A673 (cell line): ENCODE measurements at regions not wholly inside any gene's neighbourhood (a gene's known extent, or its start where the extent isn't known, plus 50 kb on each side); places are given as distances from the start of the nearest gene placed in this dataset.

Source experiments
- BruUV-seq: library from RNA; stranded (reverse); fragments of 400-500 nt; replicated peaks from 2 replicates; lab custom pipeline; 2021; lab: Mats Ljungman, UMichigan
- CTCF ChIA-PET: fragments of 300-600 bp; sonication (Branson Sonifier 250); formaldehyde crosslinking; loops from one replicate; lab custom pipeline; 2022; ENCODE audit warnings: antibody characterized with exemption; lab: Charles Lee
- POLR2A ChIA-PET: fragments of 300-600 bp; sonication (Branson Sonifier 250); formaldehyde crosslinking; loops from one replicate; lab custom pipeline; 2022; ENCODE audit warnings: antibody characterized with exemption; ENCODE audit not compliant: low non-redundant PET; lab: Charles Lee
- DNase-seq: peaks from one replicate; pipeline ENCODE4 v3.0.0-alpha.2; 2015; ENCODE audit warnings: low spot score
- H3K27ac ChIP-seq: fragments of 200-600 bp; sonication (generic); 2 replicates; pipeline ENCODE4 v1.5.1; 2016; ENCODE audit warnings: mixed run types, low read depth, mild to moderate bottlenecking, mixed read lengths, antibody characterized with exemption, low read length; ENCODE audit not compliant: poor library complexity, severe bottlenecking
- H3K27me3 ChIP-seq: fragments of 200-600 bp; sonication (generic); replicated peaks from 2 replicates; pipeline ENCODE4 v1.6.1; 2017; ENCODE audit warnings: mixed run types, low read depth, mild to moderate bottlenecking, mixed read lengths, antibody characterized with exemption, low read length; ENCODE audit not compliant: insufficient read depth, poor library complexity
- H3K36me3 ChIP-seq: fragments of 200-600 bp; sonication (generic); 2 replicates; pipeline ENCODE4 v1.6.1; 2016; ENCODE audit warnings: mixed run types, mild to moderate bottlenecking, mixed read lengths, antibody characterized with exemption, low read length; ENCODE audit not compliant: insufficient read depth, poor library complexity, severe bottlenecking
- H3K4me1 ChIP-seq: fragments of 200-600 bp; sonication (generic); 2 replicates; pipeline ENCODE4 v1.6.1; 2017; ENCODE audit warnings: mixed run types, mild to moderate bottlenecking, mixed read lengths, antibody characterized with exemption, low read length; ENCODE audit not compliant: insufficient read depth, poor library complexity, severe bottlenecking
- H3K4me3 ChIP-seq: fragments of 200-600 bp; sonication (generic); 2 replicates; pipeline ENCODE4 v1.5.1; 2016; ENCODE audit warnings: low read depth, mixed run types, mild to moderate bottlenecking, mixed read lengths, low read length; ENCODE audit not compliant: poor library complexity, severe bottlenecking
- H3K9me3 ChIP-seq: fragments of 200-600 bp; sonication (generic); 2 replicates; pipeline ENCODE4 v1.6.1; 2016; ENCODE audit warnings: mixed run types, low read depth, mild to moderate bottlenecking, mixed read lengths, antibody characterized with exemption, low read length; ENCODE audit not compliant: poor library complexity, severe bottlenecking
- CTCF ChIP-seq: fragments of 300-800, 200-600 bp; sonication (generic); conservative IDR thresholded peaks from 2 replicates; pipeline ENCODE4 v1.5.1; 2017; ENCODE audit warnings: low read depth, mild to moderate bottlenecking, antibody characterized with exemption, low read length, moderate library complexity, mixed read lengths
- EZH2 ChIP-seq: fragments of 200-600 bp; sonication (generic); IDR thresholded peaks from 2 replicates; pipeline ENCODE4 v1.6.1; 2017; ENCODE audit warnings: borderline replicate concordance, low read depth, mild to moderate bottlenecking, mixed read lengths, antibody characterized with exemption, low read length; ENCODE audit not compliant: poor library complexity, severe bottlenecking
- intact Hi-C: fragments of 100-400 bp; cut with micrococcal nuclease; formaldehyde crosslinking; loops from one replicate; pipeline ENCODE4 v1.10.0; 2022; ENCODE audit not compliant: unreplicated experiment

GRCh38 chr6:99746261-99746895, 139.7 kb downstream of the PRDM13 start:
- POLR2A ChIA-PET: no interaction called here
- Histone ChIP-seq H3K4me3 (no peak overlapping the region), H3K9me3 (no peaks in the 10 kb centered on the region), H3K4me1 (no peaks in the 10 kb centered on the region), H3K36me3 (no peaks in the 10 kb centered on the region), H3K27ac (no peak overlapping the region), H3K27me3 (no peaks in the 10 kb centered on the region)
- peak; percentile 85 for DNase-seq
- TF ChIP-seq EZH2 (no peak), CTCF (peak; percentile 85)
- intact Hi-C loops: loop anchor here (2.0 kb wide), 2 partner anchors 158 to 280 kb away; no protein-coding TSS in a partner anchor
- CTCF ChIA-PET: interaction anchor here (1.2 to 1.6 kb wide), 2 partner anchors 279 to 412 kb away, joined by 3 to 4 read pairs; no protein-coding TSS in a partner anchor
- no TSS peak for BruUV-seq

- Histone ChIP-seq H3K4me3 (no peak overlapping the region), H3K27ac (no peak overlapping the region), H3K36me3 (no peaks in the 10 kb centered on the region), H3K4me1 (no peaks in the 10 kb centered on the region), H3K9me3 (no peaks in the 10 kb centered on the region), H3K27me3 (no peaks in the 10 kb centered on the region)
- intact Hi-C loops: no loop called here
- no peak for DNase-seq
- ChIA-PET CTCF (no interaction called here), POLR2A (no interaction called here)
- TF ChIP-seq CTCF (no peak), EZH2 (no peak)
- no TSS peak for BruUV-seq
Observed at GRCh38 chr6:99761711-99762110, 155.1 kb downstream of the PRDM13 start.

GRCh38 chr6:99768166-99768565, 161.5 kb downstream of the PRDM13 start:
- BruUV-seq: no TSS peak
- Histone ChIP-seq H3K4me1 (no peaks in the 10 kb centered on the region), H3K4me3 (no peak overlapping the region), H3K27ac (no peak overlapping the region), H3K9me3 (no peaks in the 10 kb centered on the region), H3K27me3 (no peaks in the 10 kb centered on the region), H3K36me3 (no peaks in the 10 kb centered on the region)
- POLR2A ChIA-PET: no interaction called here
- intact Hi-C loops: no loop called here
- TF ChIP-seq EZH2: no peak
- TF ChIP-seq CTCF: no peak
- no peak for DNase-seq
- CTCF ChIA-PET: no interaction called here
